HepG2 (cell line): ENCODE measurements at regions not wholly inside any gene's neighbourhood (a gene's known extent, or its start where the extent isn't known, plus 50 kb on each side); places are given as distances from the start of the nearest gene placed in this dataset.

Source experiments
- ATAC-seq: fragments of 200-7000 bp; cut with Tn5 transposase; 3 replicates; pipeline ENCODE4 v1.9.1; 2020; ENCODE audit warnings: mild to moderate bottlenecking, moderate library complexity
- BruUV-seq: library from RNA; stranded (reverse); fragments of 400-500 nt; replicated peaks from 2 replicates; lab custom pipeline; 2021; lab: Mats Ljungman, UMichigan
- CTCF ChIA-PET: fragments of 300-600 bp; formaldehyde crosslinking; extraction: SDS; loops from one replicate; lab custom pipeline; 2021; ENCODE audit warnings: low total read pairs, inconsistent platforms, low intra/inter-chr PET ratio; lab: Yijun Ruan, JAX
- POLR2A ChIA-PET: fragments of 350-600 bp; sonication (Branson Sonifier 250); formaldehyde crosslinking; loops from one replicate; lab custom pipeline; 2020; ENCODE audit warnings: antibody characterized with exemption, inconsistent platforms; lab: Yijun Ruan, JAX
- DNase-seq: peaks from one replicate; pipeline ENCODE4 v3.0.0-alpha.2; 2015; ENCODE audit warnings: low spot score
- FAIRE-seq: peaks from 3 replicates; lab custom pipeline; 2011; peaks lifted over from hg19 to GRCh38; lab: Jason Lieb, UNC
- H2AFZ ChIP-seq: one replicate; pipeline ENCODE4 v1.6.1; 2011; ENCODE audit warnings: low read length, inconsistent platforms
- H3K27ac ChIP-seq: fragments of 300-600 bp; 3 replicates; pipeline ENCODE4 v1.8.0; 2011; ENCODE audit warnings: mixed run types, mild to moderate bottlenecking, mixed read lengths, low read length, inconsistent platforms; ENCODE audit not compliant: insufficient read depth; ENCODE audit errors: extremely low read length
- H3K27me3 ChIP-seq, 2 experiments: fragments of 200-600 bp in 1 of 2; 2 replicates in 1 of 2; 3 replicates in 1 of 2; pipeline versions ENCODE4 v1.6.0 to v1.8.0; 2011; ENCODE audit warnings: low read length in 2 of 2, mild to moderate bottlenecking in 2 of 2, moderate library complexity in 2 of 2, inconsistent platforms in 1 of 2; ENCODE audit not compliant: insufficient read depth in 2 of 2, control insufficient read depth in 1 of 2
- H3K36me3 ChIP-seq, 2 experiments: fragments of 200-600 bp in 1 of 2; replicated peaks in 1 of 2; 2 replicates in 1 of 2; 3 replicates in 1 of 2; pipeline versions ENCODE4 v1.5.1 to v1.8.0; 2011; ENCODE audit warnings: low read length in 2 of 2, inconsistent platforms in 1 of 2; ENCODE audit not compliant: insufficient read depth in 2 of 2, control insufficient read depth in 1 of 2
- H3K4me1 ChIP-seq: 2 replicates; pipeline ENCODE4 v1.5.1; 2012; ENCODE audit warnings: low read length, inconsistent platforms; ENCODE audit not compliant: insufficient read depth
- H3K4me2 ChIP-seq: 2 replicates; pipeline ENCODE4 v1.6.0; 2011; ENCODE audit warnings: low read depth, low read length, inconsistent platforms
- H3K4me3 ChIP-seq, 3 experiments: fragments of 200-600 bp in 1 of 3; sonication (generic), shearing (Covaris generic) in 1 of 3; replicated peaks in 1 of 3; 2 replicates each; pipeline ENCODE4 v1.5.1; 2011 to 2016; ENCODE audit warnings: low read length in 3 of 3, inconsistent platforms in 2 of 3, low read depth in 2 of 3, mild to moderate bottlenecking in 2 of 3, control low read depth in 1 of 3, mixed read lengths in 1 of 3; ENCODE audit not compliant: insufficient read depth in 1 of 3
- H3K79me2 ChIP-seq: one replicate; pipeline ENCODE4 v1.6.1; 2011; ENCODE audit warnings: low read length, inconsistent platforms; ENCODE audit not compliant: insufficient read depth
- H3K9ac ChIP-seq: 2 replicates; pipeline ENCODE4 v1.6.0; 2011; ENCODE audit warnings: mild to moderate bottlenecking, low read depth, low read length, inconsistent platforms; ENCODE audit not compliant: insufficient read depth
- H3K9me3 ChIP-seq: 2 replicates; pipeline ENCODE4 v1.5.1; 2012; ENCODE audit warnings: mild to moderate bottlenecking, low read length
- H4K20me1 ChIP-seq: 2 replicates; pipeline ENCODE4 v1.6.0; 2011; ENCODE audit warnings: inconsistent platforms, mild to moderate bottlenecking, low read length, moderate library complexity; ENCODE audit not compliant: insufficient read depth
- AGO2 ChIP-seq: fragments of 200-400 bp; formaldehyde crosslinking; optimal IDR thresholded peaks from 2 replicates; pipeline ENCODE3; 2017; ENCODE audit warnings: mild to moderate bottlenecking, low read depth, low read length, moderate library complexity
- ATF7-NPFF ChIP-seq: sonication (generic); formaldehyde crosslinking; IDR thresholded peaks from 2 replicates; pipeline ENCODE4 v1.8.1; 2023; ENCODE audit warnings: mild to moderate bottlenecking, low read depth, missing genetic modification reagents, moderate library complexity
- ELF3 ChIP-seq: IDR thresholded peaks from 2 replicates; pipeline ENCODE4 v1.6.1; 2016; ENCODE audit warnings: missing genetic modification reagents, missing compliant biosample characterization
- ETV5 ChIP-seq: IDR thresholded peaks from 2 replicates; pipeline ENCODE4 v1.6.1; 2018; ENCODE audit warnings: missing biosample characterization, missing genetic modification reagents, inconsistent platforms, borderline replicate concordance
- HDAC1 ChIP-seq: sonication (generic); formaldehyde crosslinking; IDR thresholded peaks from 2 replicates; pipeline ENCODE4 v1.5.1; 2020; ENCODE audit warnings: mild to moderate bottlenecking, missing genetic modification reagents
- KLF13 ChIP-seq: sonication (generic); formaldehyde crosslinking; IDR thresholded peaks from 2 replicates; pipeline ENCODE4 v1.4.0; 2020; ENCODE audit warnings: mild to moderate bottlenecking, missing genetic modification reagents
- NR2C2 ChIP-seq: sonication (generic); formaldehyde crosslinking; IDR thresholded peaks from 2 replicates; pipeline ENCODE4 v1.4.0; 2020; ENCODE audit warnings: missing genetic modification reagents, mild to moderate bottlenecking, moderate library complexity, borderline replicate concordance
- NRL ChIP-seq: sonication (generic); formaldehyde crosslinking; IDR thresholded peaks from 2 replicates; pipeline ENCODE4 v1.5.0; 2020; ENCODE audit warnings: missing genetic modification reagents, mild to moderate bottlenecking, moderate library complexity, borderline replicate concordance
- ZNF484 ChIP-seq: sonication (generic); formaldehyde crosslinking; IDR thresholded peaks from 2 replicates; pipeline ENCODE4 v1.5.1; 2020; ENCODE audit warnings: mild to moderate bottlenecking, low read depth, missing genetic modification reagents, borderline replicate concordance
- ZNF589 ChIP-seq: sonication (generic); formaldehyde crosslinking; conservative IDR thresholded peaks from 2 replicates; pipeline ENCODE4 v1.8.0; 2022; ENCODE audit warnings: mild to moderate bottlenecking, moderate library complexity, missing genetic modification reagents
- WGBS: methylation state at CpG from one replicate; pipeline ENCODE4 v1.1.6; 2017; ENCODE audit warnings: low lambda C conversion rate; 5-methylcytosine and 5-hydroxymethylcytosine counted together
- in situ Hi-C: cut with HindIII; loops from 2 replicates; pipeline ENCODE4 v1.10.0; 2017; ENCODE audit warnings: low pct_unique_long_range_greater_than_20kb; ENCODE audit not compliant: extremely low pct_ligation_motif_present
- intact Hi-C: fragments of 100-400 bp; cut with micrococcal nuclease; formaldehyde crosslinking; loops from one replicate; pipeline ENCODE4 v1.10.0; 2022; ENCODE audit not compliant: unreplicated experiment

GRCh38 chr12:28859551-28859950 is 289.5 kb upstream of the FAR2 start (continued):
- no peak for TF ChIP-seq ELF3 (CRISPR knock-in tag)
- TF ChIP-seq ZNF589, result no peak
- no peak for TF ChIP-seq ATF7-NPFF (CRISPR knock-in tag)

- FAIRE-seq (no peak), ATAC-seq (no peak)
- no peak overlapping the region for H3K4me3 ChIP-seq
- no peak overlapping the region for H2AFZ ChIP-seq
- in situ Hi-C loops, result no loop called here
- no peak overlapping the region for H3K4me2 ChIP-seq
- no peak overlapping the region for H3K9ac ChIP-seq
- TF ChIP-seq NRL (CRISPR knock-in tag) (no peak), AGO2 (no peak), KLF13 (CRISPR knock-in tag) (no peak), ETV5 (CRISPR knock-in tag) (no peak), HDAC1 (CRISPR knock-in tag) (no peak), ZNF484 (CRISPR knock-in tag) (no peak), NR2C2 (CRISPR knock-in tag) (no peak)
- TF ChIP-seq, all 625 proteins: peak for 0
- no peaks in the 10 kb centered on the region for H3K4me1 ChIP-seq
- POLR2A ChIA-PET, result no interaction called here
- WGBS, result 15% methylated on average over 4 of the region's 4 CpGs
- no peaks in the 10 kb centered on the region for H4K20me1 ChIP-seq
- H3K27ac ChIP-seq, result no peak overlapping the region
- CTCF ChIA-PET, result no interaction called here
- no TSS peak for BruUV-seq
- no peaks in the 10 kb centered on the region for H3K79me2 ChIP-seq
- no peaks in the 10 kb centered on the region for H3K36me3 ChIP-seq
- no peaks in the 10 kb centered on the region for H3K9me3 ChIP-seq
- no peaks in the 10 kb centered on the region for H3K27me3 ChIP-seq
- intact Hi-C loops, result no loop called here
- DNase-seq, result no peak
Observed at GRCh38 chr12:28865776-28866175, 283.3 kb upstream of the FAR2 start.
